GM23338 (cell line): ENCODE measurements at regions not wholly inside any gene's neighbourhood (a gene's known extent, or its start where the extent isn't known, plus 50 kb on each side); places are given as distances from the start of the nearest gene placed in this dataset.

Experiments used
- CREB1 ChIP-seq: fragments of 250-450 bp; sonication (Bioruptor Pico); IDR thresholded peaks from 2 replicates; pipeline ENCODE4 v1.5.0; 2020; ENCODE audit warnings: low read depth, mild to moderate bottlenecking, moderate library complexity
- EZH2 ChIP-seq: fragments of 200-600 bp; sonication (generic); IDR thresholded peaks from one replicate; pipeline ENCODE4 v1.8.0; 2017; ENCODE audit warnings: antibody characterized with exemption, mild to moderate bottlenecking, low read depth; ENCODE audit not compliant: unreplicated experiment
- EZH2phosphoT487 ChIP-seq: fragments of 200-600 bp; sonication (generic); IDR thresholded peaks from one replicate; pipeline ENCODE4 v1.8.1; 2018; ENCODE audit warnings: antibody characterized with exemption; ENCODE audit not compliant: unreplicated experiment
- NANOG ChIP-seq: IDR thresholded peaks from 2 replicates; pipeline ENCODE4 v1.6.1; 2016; ENCODE audit warnings: antibody characterized with exemption, borderline replicate concordance
- POLR2AphosphoS5 ChIP-seq: IDR thresholded peaks from 2 replicates; pipeline ENCODE4 v1.6.1; 2016; ENCODE audit warnings: antibody characterized with exemption, low read depth
- ZNF331 ChIP-seq: fragments of 250-450 bp; sonication (Bioruptor Pico); IDR thresholded peaks from 2 replicates; pipeline ENCODE4 v1.5.0; 2020; ENCODE audit warnings: low read depth, mild to moderate bottlenecking, moderate library complexity
- TF ChIP-seq, protein P1 (sequence below), 2 experiments: fragments of 200-600 bp in 1 of 2; sonication (generic) in 1 of 2; conservative IDR thresholded peaks; 2 replicates each; pipeline versions ENCODE4 v1.5.1 to v1.6.1; 2016 to 2017; ENCODE audit warnings: antibody characterized with exemption in 2 of 2, low read depth in 2 of 2, mild to moderate bottlenecking in 2 of 2, moderate library complexity in 1 of 2
- TF ChIP-seq, protein P2 (sequence below): IDR thresholded peaks from 2 replicates; pipeline ENCODE4 v1.6.1; 2016; ENCODE audit warnings: antibody characterized with exemption
- TF ChIP-seq, protein P3 (sequence below): IDR thresholded peaks from one replicate; pipeline ENCODE4 v1.6.1; 2018; ENCODE audit warnings: antibody characterized with exemption; ENCODE audit not compliant: unreplicated experiment

- TF ChIP-seq POLR2AphosphoS5 (no peak), EZH2 (no peak), CREB1 (no peak), ZNF331 (no peak), EZH2phosphoT487 (no peak), NANOG (no peak)
- TF ChIP-seq, protein P1, sequence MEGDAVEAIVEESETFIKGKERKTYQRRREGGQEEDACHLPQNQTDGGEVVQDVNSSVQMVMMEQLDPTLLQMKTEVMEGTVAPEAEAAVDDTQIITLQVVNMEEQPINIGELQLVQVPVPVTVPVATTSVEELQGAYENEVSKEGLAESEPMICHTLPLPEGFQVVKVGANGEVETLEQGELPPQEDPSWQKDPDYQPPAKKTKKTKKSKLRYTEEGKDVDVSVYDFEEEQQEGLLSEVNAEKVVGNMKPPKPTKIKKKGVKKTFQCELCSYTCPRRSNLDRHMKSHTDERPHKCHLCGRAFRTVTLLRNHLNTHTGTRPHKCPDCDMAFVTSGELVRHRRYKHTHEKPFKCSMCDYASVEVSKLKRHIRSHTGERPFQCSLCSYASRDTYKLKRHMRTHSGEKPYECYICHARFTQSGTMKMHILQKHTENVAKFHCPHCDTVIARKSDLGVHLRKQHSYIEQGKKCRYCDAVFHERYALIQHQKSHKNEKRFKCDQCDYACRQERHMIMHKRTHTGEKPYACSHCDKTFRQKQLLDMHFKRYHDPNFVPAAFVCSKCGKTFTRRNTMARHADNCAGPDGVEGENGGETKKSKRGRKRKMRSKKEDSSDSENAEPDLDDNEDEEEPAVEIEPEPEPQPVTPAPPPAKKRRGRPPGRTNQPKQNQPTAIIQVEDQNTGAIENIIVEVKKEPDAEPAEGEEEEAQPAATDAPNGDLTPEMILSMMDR (conservative IDR thresholded peaks at IDR 0.05; ENCODE audit: low read depth in 2 of 2): no peak
- TF ChIP-seq, protein P2, sequence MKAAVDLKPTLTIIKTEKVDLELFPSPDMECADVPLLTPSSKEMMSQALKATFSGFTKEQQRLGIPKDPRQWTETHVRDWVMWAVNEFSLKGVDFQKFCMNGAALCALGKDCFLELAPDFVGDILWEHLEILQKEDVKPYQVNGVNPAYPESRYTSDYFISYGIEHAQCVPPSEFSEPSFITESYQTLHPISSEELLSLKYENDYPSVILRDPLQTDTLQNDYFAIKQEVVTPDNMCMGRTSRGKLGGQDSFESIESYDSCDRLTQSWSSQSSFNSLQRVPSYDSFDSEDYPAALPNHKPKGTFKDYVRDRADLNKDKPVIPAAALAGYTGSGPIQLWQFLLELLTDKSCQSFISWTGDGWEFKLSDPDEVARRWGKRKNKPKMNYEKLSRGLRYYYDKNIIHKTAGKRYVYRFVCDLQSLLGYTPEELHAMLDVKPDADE: no peak
- TF ChIP-seq, protein P3, sequence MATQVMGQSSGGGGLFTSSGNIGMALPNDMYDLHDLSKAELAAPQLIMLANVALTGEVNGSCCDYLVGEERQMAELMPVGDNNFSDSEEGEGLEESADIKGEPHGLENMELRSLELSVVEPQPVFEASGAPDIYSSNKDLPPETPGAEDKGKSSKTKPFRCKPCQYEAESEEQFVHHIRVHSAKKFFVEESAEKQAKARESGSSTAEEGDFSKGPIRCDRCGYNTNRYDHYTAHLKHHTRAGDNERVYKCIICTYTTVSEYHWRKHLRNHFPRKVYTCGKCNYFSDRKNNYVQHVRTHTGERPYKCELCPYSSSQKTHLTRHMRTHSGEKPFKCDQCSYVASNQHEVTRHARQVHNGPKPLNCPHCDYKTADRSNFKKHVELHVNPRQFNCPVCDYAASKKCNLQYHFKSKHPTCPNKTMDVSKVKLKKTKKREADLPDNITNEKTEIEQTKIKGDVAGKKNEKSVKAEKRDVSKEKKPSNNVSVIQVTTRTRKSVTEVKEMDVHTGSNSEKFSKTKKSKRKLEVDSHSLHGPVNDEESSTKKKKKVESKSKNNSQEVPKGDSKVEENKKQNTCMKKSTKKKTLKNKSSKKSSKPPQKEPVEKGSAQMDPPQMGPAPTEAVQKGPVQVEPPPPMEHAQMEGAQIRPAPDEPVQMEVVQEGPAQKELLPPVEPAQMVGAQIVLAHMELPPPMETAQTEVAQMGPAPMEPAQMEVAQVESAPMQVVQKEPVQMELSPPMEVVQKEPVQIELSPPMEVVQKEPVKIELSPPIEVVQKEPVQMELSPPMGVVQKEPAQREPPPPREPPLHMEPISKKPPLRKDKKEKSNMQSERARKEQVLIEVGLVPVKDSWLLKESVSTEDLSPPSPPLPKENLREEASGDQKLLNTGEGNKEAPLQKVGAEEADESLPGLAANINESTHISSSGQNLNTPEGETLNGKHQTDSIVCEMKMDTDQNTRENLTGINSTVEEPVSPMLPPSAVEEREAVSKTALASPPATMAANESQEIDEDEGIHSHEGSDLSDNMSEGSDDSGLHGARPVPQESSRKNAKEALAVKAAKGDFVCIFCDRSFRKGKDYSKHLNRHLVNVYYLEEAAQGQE: no peak
These were observed 121.6 kb upstream of the FAM204A start for GRCh38 chr10:118463740-118464139.
